Activated T-cell treated with anti-CD3 and anti-CD28 coated beads, Interleukin-2, amount 50 U/mL, for 1 hour (primary cell): ENCODE measurements at regions not wholly inside any gene's neighbourhood (a gene's known extent, or its start where the extent isn't known, plus 50 kb on each side); places are given as distances from the start of the nearest gene placed in this dataset.
"Not testable (repeated sequence)": the region's sequence is repeated elsewhere in the genome, so short reads cannot be mapped to it uniquely, and the experiment has no call there.

Experiments used
- DNase-seq: peaks from one replicate; pipeline ENCODE4 v3.0.0-alpha.2; 2020

DNA sequence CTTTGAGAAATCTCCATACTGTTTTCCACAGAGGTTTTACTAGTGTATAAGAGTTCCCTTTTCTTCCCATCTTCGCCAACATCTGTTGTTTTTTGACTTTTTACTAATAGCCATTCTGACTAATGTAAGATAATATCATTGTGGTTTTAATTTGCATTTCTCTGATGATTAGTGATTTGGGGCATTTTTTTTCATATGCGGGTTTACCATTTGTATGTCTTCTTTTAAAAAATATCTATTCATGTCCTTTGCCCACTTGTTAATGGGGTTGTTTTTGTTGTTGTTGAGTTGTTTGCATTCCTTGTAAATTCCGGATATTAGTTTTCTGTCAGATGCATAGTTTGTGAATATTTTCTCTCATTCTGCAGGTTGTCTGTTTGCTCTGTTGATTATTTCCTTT lies 167.1 kb downstream of the PRL start:
- no peak for DNase-seq

DNA sequence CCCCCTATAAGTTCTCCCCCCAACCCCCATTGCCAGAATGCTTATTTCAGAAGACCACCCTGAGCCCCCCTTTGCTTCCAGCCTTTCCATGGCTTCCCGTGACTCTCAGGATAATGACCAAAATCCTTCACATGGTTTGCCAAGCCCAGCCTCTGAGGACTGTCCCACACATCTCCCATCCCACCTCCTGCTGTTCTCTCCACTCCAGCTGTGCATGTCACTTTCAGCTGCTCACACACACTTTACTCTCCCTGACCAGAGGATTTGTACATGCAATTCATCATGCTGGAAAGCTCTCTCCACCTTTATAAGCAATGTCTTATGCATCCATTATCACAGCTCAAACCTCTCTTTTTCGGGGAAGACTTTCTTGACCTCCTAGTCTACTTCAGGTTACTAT lies 164.2 kb downstream of the PRL start:
- no peak for DNase-seq

GRCh38 chr6:22133357-22133756 lies 163.5 kb downstream of the PRL start:
- no peak for DNase-seq

- DNase-seq, result no peak
Observed at GRCh38 chr6:22134308-22134707, 162.5 kb downstream of the PRL start.

- no peak for DNase-seq
Observed at GRCh38 chr6:22135395-22135794, 161.4 kb downstream of the PRL start.

DNA sequence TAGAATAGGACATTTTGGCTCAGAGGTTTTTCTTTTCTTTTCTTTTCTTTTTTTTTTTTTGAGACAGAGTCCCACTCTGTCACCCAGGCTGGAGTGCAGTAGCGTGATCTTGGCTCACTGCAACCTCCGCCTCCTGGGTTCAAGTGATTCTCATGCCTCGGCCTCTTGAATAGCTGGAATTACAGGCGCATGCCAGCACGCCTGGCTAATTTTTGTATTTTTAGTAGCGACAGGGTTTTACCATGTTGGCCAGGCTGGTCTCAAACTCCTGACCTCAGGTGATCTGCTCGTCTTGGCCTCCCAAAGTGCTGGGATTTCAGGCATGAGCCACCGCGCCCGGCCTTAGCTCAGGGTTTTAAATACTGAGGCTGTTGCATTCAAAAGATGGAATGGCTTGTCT lies 156.1 kb downstream of the PRL start:
- DNase-seq, result not testable (repeated sequence)

DNA sequence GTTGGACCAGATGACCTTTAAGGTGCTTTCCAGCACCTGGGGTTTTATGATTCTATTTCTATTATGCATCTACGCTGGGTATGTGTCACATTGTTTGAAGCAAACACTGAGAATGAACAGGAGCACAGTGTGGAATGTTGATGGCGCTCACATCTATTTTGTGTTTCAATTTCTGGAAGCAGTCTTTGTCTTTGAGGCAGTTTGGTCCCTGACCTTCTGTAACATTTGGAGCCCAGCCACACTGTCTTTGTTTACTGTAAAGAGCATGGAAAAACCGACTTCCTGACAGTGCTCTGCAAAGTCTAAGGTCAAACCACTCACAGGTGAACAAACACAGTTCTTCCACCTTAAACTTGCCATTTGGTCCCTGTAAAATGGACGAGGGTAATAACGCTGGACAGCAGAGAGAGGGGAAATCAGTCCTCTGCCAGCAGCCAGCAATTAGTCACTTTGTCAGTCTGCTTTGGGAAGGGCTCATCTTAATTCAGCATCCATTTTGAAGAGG lies 155.5 kb downstream of the PRL start:
- DNase-seq, result no peak

GRCh38 chr6:22142856-22143255 lies 154.0 kb downstream of the PRL start:
- no peak for DNase-seq

DNA sequence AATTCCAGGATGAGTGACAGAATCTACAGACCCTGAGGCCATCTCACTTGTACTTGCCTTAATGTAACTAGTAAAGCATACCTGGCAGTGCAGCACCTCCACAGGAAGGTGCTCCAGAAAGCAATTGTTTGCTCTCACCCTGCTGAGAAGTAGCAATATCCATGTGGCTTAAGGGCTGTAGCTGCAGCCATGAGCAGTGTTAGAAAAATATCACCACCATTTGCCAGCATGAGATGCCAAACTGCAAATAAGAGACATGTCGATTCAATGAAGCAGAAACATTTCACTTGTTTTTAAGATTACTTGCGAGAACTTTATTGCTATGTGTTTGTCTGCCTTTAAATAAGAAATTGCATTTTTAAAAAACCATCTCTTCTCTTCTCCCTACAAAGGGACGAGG lies 151.5 kb downstream of the PRL start:
- DNase-seq, result no peak

GRCh38 chr6:22145823-22146677 lies 150.8 kb downstream of the PRL start:
- DNase-seq, result peak; percentile 20

- peak; percentile 17 for DNase-seq
Observed at GRCh38 chr6:22146678-22146930, 150.2 kb downstream of the PRL start.

DNA sequence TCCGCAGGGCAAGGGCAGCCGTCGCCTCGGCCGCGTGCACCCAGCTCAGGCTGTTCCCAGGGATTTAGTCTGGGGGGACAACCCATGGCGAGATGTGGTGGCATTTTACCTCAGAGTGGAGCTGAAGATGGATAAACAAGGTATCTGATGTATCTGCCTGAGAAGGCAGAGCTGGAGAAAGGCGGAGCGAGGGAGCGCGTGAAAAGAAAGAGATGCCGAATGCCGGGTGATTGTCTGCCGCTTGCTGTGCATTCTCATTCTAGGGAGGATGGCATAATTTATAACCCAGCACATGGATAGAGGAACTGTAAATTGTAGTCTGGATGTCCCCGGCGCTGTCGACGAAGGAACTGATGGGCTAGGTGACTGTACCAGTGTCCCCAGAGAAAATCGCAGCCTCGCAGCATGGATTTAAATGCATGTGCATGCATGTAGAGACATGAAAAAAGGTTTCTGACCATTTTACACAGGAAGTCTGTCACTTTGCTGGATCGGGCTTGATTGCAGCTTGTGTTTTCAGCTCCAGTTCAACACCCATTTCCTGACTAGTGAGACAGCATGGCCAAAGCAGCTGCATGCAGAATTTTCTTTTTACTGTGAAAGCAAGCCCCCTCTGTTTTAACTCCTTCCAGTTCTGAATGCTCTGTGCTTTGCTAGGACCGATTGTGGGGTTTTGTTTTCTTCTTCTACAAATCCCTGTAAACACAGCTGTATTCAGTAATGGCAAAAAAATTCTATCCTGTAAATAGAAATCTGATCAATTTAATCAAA lies 149.7 kb downstream of the PRL start:
- DNase-seq, result peak; percentile 19

DNA sequence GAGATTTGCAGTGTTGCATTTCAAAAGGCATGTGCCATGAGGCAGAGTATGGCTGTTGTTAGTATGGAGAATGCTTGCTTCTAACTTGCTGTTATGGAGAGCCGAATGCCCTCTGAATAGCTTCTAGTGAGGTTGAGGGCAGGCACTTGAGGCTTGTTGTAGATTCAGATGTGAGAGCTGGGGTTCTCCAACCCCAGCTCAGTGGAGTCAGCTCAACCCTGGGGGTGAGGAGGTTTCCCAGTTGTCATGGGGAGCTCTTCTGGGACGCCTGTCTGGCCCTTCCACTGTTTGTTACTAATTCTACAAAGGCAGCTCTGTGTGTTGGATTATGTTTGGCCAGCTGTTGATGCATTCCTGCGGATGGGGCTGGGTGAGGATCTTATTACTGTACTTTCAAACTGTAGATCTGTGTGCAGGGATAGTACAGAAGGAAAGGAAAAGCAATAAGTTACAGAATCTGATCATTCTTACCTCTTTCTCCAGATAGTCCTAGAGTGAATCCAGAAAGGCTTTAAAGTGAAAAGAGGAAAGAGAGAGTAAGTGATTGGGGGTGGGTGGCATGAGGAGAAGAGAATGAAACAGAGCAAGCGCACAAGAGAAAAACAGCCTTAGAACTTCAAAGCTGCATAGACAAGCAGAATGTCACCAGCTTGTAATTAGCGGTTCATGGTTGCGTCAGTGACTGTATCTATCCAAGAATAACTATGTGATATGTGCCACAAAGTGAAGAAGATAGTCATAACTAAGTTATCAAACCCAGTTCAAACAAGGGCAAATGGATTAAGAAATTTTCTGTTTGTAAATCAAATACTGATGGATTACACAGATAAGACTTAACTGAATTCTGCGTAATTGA lies 148.7 kb downstream of the PRL start:
- no peak for DNase-seq

DNA sequence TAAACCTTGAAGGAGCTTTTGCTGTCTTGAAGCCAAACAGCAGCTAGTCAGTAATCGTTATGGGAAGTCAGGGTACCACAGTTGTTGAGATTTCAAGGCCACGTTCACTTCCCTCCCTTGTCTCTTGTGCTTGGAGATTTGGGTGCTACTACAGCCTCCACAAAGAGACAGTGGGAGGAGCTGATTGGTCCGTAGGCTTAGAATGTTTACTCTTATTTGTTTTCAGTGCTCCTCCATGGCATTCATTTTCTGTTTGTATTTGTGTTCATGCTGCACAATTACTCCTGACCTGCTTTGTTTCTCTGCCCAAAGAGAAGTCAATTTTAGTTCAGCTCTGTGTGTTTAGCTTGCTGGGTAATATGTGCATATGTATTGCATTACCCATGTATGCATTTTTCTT lies 147.7 kb downstream of the PRL start:
- no peak for DNase-seq

GRCh38 chr6:22149501-22150367 lies 147.1 kb downstream of the PRL start:
- DNase-seq, result no peak

- DNase-seq, result no peak
Observed at GRCh38 chr6:22150368-22151035, 146.3 kb downstream of the PRL start.

GRCh38 chr6:22151892-22152291 lies 144.9 kb downstream of the PRL start:
- no peak for DNase-seq

DNA sequence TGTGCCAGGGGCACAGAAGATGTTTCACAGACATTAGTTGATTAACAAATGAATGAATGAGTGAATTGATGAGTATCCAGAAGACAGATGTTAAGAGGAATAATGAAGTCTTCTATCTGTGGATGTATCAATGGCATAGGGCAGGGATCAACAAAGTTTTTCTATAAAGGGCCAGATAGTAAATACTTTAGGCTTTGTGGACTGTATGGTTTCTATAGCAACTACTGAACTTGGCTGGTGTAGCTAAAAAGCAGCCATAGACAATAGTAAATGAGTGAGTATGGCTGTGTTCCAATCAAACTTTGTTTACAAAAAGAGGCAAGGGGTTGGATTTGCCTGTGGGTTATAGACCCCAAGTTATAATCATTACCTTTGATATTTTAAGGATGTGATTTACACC lies 144.0 kb downstream of the PRL start:
- DNase-seq, result no peak

- DNase-seq, result no peak
Observed at GRCh38 chr6:22153384-22154158, 143.3 kb downstream of the PRL start.

- no peak for DNase-seq
Observed at GRCh38 chr6:22155551-22155950, 141.3 kb downstream of the PRL start.

- no peak for DNase-seq
Observed at GRCh38 chr6:22157233-22157632, 139.6 kb downstream of the PRL start.
